Nucleus accumbens (tissue), 56 donors: ENCODE measurements at regions not wholly inside any gene's neighbourhood (a gene's known extent, or its start where the extent isn't known, plus 50 kb on each side); places are given as distances from the start of the nearest gene placed in this dataset.
"Not testable (repeated sequence)": the region's sequence is repeated elsewhere in the genome, so short reads cannot be mapped to it uniquely, and the experiment has no call there.

Source experiments
- DNase-seq, 56 donors: peaks; one replicate each; lab custom pipeline; 2025; lab: John Stamatoyannopoulos, UW

- DNase-seq: no peak
Measured at GRCh38 chr2:52668724-52669123, 1098.9 kb upstream of the CHAC2 start.

- DNase-seq: no peak
Measured at GRCh38 chr2:52659546-52659945, 1108.1 kb upstream of the CHAC2 start.

- DNase-seq: no peak
Measured at GRCh38 chr2:52658598-52658997, 1109.0 kb upstream of the CHAC2 start.

GRCh38 chr2:52639692-52640091, 1127.9 kb upstream of the CHAC2 start:
- DNase-seq: no peak

GRCh38 chr2:52632543-52632942, 1135.1 kb upstream of the CHAC2 start:
- no peak for DNase-seq

- no peak for DNase-seq
Measured at GRCh38 chr2:52629944-52630343, 1137.7 kb upstream of the CHAC2 start.

GRCh38 chr2:52629531-52629930, 1138.1 kb upstream of the CHAC2 start:
- no peak for DNase-seq

GRCh38 chr2:52622266-52622665, 1145.3 kb upstream of the CHAC2 start:
- DNase-seq: peak in 1 of 56 donors; percentile 1

GRCh38 chr2:52613064-52613463, 1154.5 kb upstream of the CHAC2 start:
- no peak for DNase-seq

- DNase-seq: no peak
Measured at GRCh38 chr2:52611759-52612158, 1155.8 kb upstream of the CHAC2 start.

- DNase-seq: no peak
Measured at GRCh38 chr2:52608030-52608429, 1159.6 kb upstream of the CHAC2 start.

- no peak for DNase-seq
Measured at GRCh38 chr2:52597346-52597745, 1170.3 kb upstream of the CHAC2 start.

GRCh38 chr2:52594026-52594425, 1173.6 kb upstream of the CHAC2 start:
- DNase-seq: no peak

- not testable (repeated sequence) for DNase-seq
Measured at GRCh38 chr2:52584071-52584470, 1183.5 kb upstream of the CHAC2 start.

- no peak for DNase-seq
Measured at GRCh38 chr2:52572469-52572894, 1195.1 kb upstream of the CHAC2 start.

GRCh38 chr2:52571380-52572347, 1195.9 kb upstream of the CHAC2 start:
- DNase-seq: no peak

- DNase-seq: no peak
Measured at GRCh38 chr2:52570716-52571115, 1196.9 kb upstream of the CHAC2 start.

GRCh38 chr2:52563151-52563550, 1204.5 kb upstream of the CHAC2 start:
- DNase-seq: no peak

- no peak for DNase-seq
Measured at GRCh38 chr2:52558265-52558664, 1209.3 kb upstream of the CHAC2 start.

- DNase-seq: no peak
Measured at GRCh38 chr2:52542297-52542696, 1225.3 kb upstream of the CHAC2 start.

- DNase-seq: no peak
Measured at GRCh38 chr2:52539026-52539970, 1228.3 kb upstream of the CHAC2 start.
